Gastrocnemius medialis (tissue), 4 donors: ENCODE measurements at regions not wholly inside any gene's neighbourhood (a gene's known extent, or its start where the extent isn't known, plus 50 kb on each side); places are given as distances from the start of the nearest gene placed in this dataset.

ENCODE experiments used
- ATAC-seq, 2 donors: fragments of 150-250 bp; one replicate each; pipeline ENCODE4 v1.9.1; 2016
- DNase-seq, 2 donors: peaks; one replicate each; pipeline ENCODE4 v3.0.0-alpha.2; 2019
- H3K27ac ChIP-seq, 4 donors: fragments of 200-600 bp; sonication (generic); 1 replicate in 1 of 4; 2 replicates in 3 of 4; pipeline ENCODE4 v1.5.1; 2016 to 2018; ENCODE audit warnings: mild to moderate bottlenecking in 2 of 4, moderate library complexity in 1 of 4
- H3K27me3 ChIP-seq, 3 donors: fragments of 200-600 bp; sonication (generic) in 2 of 3; 1 replicate in 1 of 3; 2 replicates in 2 of 3; pipeline versions ENCODE4 v1.5.1 to v1.6.0; 2016 to 2019; ENCODE audit warnings: mild to moderate bottlenecking in 1 of 3, moderate library complexity in 1 of 3
- H3K36me3 ChIP-seq, 2 donors: fragments of 200-600 bp; sonication (generic) in 1 of 2; one replicate each; pipeline ENCODE4 v1.5.1; 2017 to 2018
- H3K4me1 ChIP-seq, 2 donors: fragments of 200-600 bp; sonication (generic) in 1 of 2; one replicate each; pipeline ENCODE4 v1.5.1; 2016 to 2017; ENCODE audit warnings: mild to moderate bottlenecking in 2 of 2
- H3K4me3 ChIP-seq, 4 donors: fragments of 200-600 bp; sonication (generic) in 3 of 4; 1 replicate in 1 of 4; 2 replicates in 3 of 4; pipeline ENCODE4 v1.5.1; 2016 to 2019; ENCODE audit warnings: mild to moderate bottlenecking in 2 of 4
- H3K9me3 ChIP-seq, 3 donors: fragments of 200-600 bp; sonication (generic) in 2 of 3; 1 replicate in 1 of 3; 2 replicates in 2 of 3; pipeline ENCODE4 v1.5.1; 2016 to 2019
- CTCF ChIP-seq, 5 experiments: fragments of 450-650 bp in 3 of 5; fragments of 200-600 bp in 2 of 5; sonication (generic) in 2 of 5; IDR thresholded peaks in 4 of 5; conservative IDR thresholded peaks in 1 of 5; 1 replicate in 4 of 5; 2 replicates in 1 of 5; pipeline ENCODE4 v1.5.1; 2016 to 2019; ENCODE audit warnings: antibody characterized with exemption in 5 of 5, mild to moderate bottlenecking in 3 of 5, moderate library complexity in 3 of 5
- POLR2A ChIP-seq, 2 donors: fragments of 450-650 bp; IDR thresholded peaks; one replicate each; pipeline ENCODE4 v1.6.1; 2017; ENCODE audit warnings: antibody characterized with exemption in 2 of 2, mild to moderate bottlenecking in 2 of 2, moderate library complexity in 2 of 2
- in situ Hi-C, 4 donors: fragments of 200-750 bp; cut with MboI; loops; one replicate each; pipeline versions ENCODE4 v1.15.0 to v1.8.0; 2017; ENCODE audit warnings: low sequenced_read_pairs in 4 of 4
- intact Hi-C: fragments of 100-400 bp; cut with DNase I; formaldehyde crosslinking; loops from one replicate; pipeline ENCODE4 v1.15.1; 2023; ENCODE audit warnings: low total_unique reads

DNA sequence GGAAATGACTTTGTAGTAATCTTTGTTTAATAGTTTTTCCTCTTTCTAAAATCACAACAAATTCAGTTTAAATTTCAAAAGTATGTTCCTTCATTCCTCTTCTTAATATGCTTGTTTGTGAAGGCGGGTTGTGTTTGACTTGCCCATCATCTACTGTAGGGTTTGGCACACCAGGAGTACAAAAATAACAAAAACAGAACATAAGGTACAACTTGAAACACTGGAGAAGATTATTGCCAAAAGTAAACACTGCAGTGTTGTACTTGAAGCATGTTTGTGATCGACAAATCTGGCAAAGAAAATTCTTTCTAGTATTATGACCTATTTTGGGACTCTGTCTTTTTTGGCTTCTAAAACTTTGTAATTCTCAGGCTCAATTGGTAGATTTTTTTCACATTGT lies 518.6 kb downstream of the SLITRK5 start:
- no peak for TF ChIP-seq CTCF (IDR thresholded peaks at IDR 0.05 in 4 of 5, conservative IDR thresholded peaks at IDR 0.05 in 1 of 5)
- TF ChIP-seq POLR2A (IDR thresholded peaks at IDR 0.05) = no peak
- Histone ChIP-seq H3K36me3 (no peaks in the 10 kb centered on the region), H3K9me3 (no peaks in the 10 kb centered on the region), H3K27ac (no peak overlapping the region), H3K27me3 (no peaks in the 10 kb centered on the region), H3K4me3 (no peak overlapping the region), H3K4me1 (no peaks in the 10 kb centered on the region)
- ATAC-seq (no peak), DNase-seq (no peak)
- in situ Hi-C loops = no loop called here
- intact Hi-C loops = no loop called here

DNA sequence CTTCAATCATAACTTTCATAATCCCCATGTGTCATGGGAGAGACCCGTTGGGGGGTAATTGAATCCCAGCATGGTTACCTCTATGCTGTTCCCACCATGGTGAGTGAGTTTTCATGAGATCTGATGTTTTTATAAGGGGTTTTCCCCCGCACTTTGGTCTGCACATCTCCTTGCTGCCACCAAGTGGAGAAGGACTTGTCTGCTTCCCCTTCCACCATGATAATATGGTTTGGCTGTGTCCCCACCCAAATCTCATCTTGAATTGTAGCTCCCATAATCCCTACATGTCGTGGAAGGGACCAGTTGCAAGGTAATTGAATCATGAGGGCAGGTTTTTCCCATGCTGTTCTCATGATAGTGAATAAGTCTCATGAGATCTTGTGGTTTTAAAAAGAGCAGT lies 524.9 kb downstream of the SLITRK5 start:
- Histone ChIP-seq H3K27ac (no peak overlapping the region), H3K36me3 (no peaks in the 10 kb centered on the region), H3K9me3 (no peaks in the 10 kb centered on the region), H3K4me1 (no peaks in the 10 kb centered on the region), H3K27me3 (no peaks in the 10 kb centered on the region), H3K4me3 (no peak overlapping the region)
- TF ChIP-seq POLR2A (IDR thresholded peaks at IDR 0.05) (no peak), CTCF (IDR thresholded peaks at IDR 0.05 in 4 of 5, conservative IDR thresholded peaks at IDR 0.05 in 1 of 5) (no peak)
- no peak for DNase-seq
- ATAC-seq = no peak
- in situ Hi-C loops (no loop called here), intact Hi-C loops (no loop called here)

DNA sequence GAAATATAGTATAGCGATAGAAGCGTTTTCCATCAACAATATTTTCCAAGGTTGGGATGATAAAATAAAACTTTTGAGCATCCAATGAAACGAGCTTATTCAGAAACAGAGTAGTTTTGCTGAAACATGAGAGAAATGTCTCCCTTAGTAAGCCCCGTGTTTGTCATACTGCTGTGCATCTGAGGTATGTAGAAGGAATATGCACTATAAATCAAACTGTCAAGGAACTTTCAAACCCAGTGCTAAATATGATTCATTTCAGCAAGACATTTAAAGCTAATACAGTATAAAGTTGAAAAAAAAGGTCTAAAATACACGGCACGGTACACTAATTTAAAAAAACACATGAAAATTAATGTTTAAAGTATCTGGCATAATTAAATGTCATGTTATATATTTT lies 546.2 kb downstream of the SLITRK5 start:
- no peaks in the 10 kb centered on the region for H3K9me3 ChIP-seq
- ATAC-seq (no peak), DNase-seq (no peak)
- no peaks in the 10 kb centered on the region for H3K27me3 ChIP-seq
- intact Hi-C loops = no loop called here
- no peaks in the 10 kb centered on the region for H3K4me1 ChIP-seq
- H3K4me3 ChIP-seq = no peak overlapping the region
- H3K27ac ChIP-seq = no peak overlapping the region
- in situ Hi-C loops = no loop called here
- no peaks in the 10 kb centered on the region for H3K36me3 ChIP-seq
- TF ChIP-seq POLR2A (IDR thresholded peaks at IDR 0.05) = no peak
- TF ChIP-seq CTCF (IDR thresholded peaks at IDR 0.05 in 4 of 5, conservative IDR thresholded peaks at IDR 0.05 in 1 of 5) = no peak

- Histone ChIP-seq H3K36me3 (no peaks in the 10 kb centered on the region), H3K27ac (no peak overlapping the region), H3K4me1 (no peaks in the 10 kb centered on the region), H3K4me3 (no peak overlapping the region), H3K9me3 (no peaks in the 10 kb centered on the region), H3K27me3 (no peaks in the 10 kb centered on the region)
- intact Hi-C loops (no loop called here), in situ Hi-C loops (no loop called here)
- DNase-seq (no peak), ATAC-seq (no peak)
- TF ChIP-seq CTCF (IDR thresholded peaks at IDR 0.05 in 4 of 5, conservative IDR thresholded peaks at IDR 0.05 in 1 of 5) (no peak), POLR2A (IDR thresholded peaks at IDR 0.05) (no peak)
Observed at GRCh38 chr13:88217883-88218282, 546.7 kb downstream of the SLITRK5 start.

DNA sequence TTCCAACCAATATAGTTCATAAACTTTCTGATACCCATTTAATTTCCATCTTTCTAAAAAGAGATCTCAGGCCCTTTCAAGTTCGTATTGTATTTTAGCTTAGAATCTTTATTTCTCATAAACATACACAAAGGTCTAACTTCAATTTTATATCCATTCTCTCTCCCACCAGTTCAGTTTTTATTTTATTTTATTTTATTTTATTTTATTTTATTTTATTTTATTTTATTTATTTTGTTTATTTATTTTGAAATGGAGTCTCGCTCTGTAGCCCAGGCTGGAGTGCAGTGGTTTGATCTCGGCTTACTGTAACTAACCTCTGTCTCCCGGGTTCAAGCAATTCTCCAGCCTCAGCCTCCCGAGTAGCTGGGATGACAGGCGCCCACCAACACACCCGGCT lies 552.8 kb downstream of the SLITRK5 start:
- Histone ChIP-seq H3K4me3 (no peak overlapping the region), H3K36me3 (no peaks in the 10 kb centered on the region), H3K27ac (no peak overlapping the region), H3K4me1 (no peaks in the 10 kb centered on the region), H3K9me3 (no peaks in the 10 kb centered on the region), H3K27me3 (no peaks in the 10 kb centered on the region)
- no peak for DNase-seq
- ATAC-seq = no peak
- TF ChIP-seq POLR2A (IDR thresholded peaks at IDR 0.05) (no peak), CTCF (IDR thresholded peaks at IDR 0.05 in 4 of 5, conservative IDR thresholded peaks at IDR 0.05 in 1 of 5) (no peak)
- in situ Hi-C loops = no loop called here
- intact Hi-C loops = no loop called here
